H7 (cell line): ENCODE measurements at regions not wholly inside any gene's neighbourhood (a gene's known extent, or its start where the extent isn't known, plus 50 kb on each side); places are given as distances from the start of the nearest gene placed in this dataset.

Experiments used
- DNase-seq: peaks from one replicate; pipeline ENCODE4 v3.0.0; 2012
- H3K27me3 ChIP-seq: 2 replicates; pipeline ENCODE4 v1.6.0; 2011; ENCODE audit warnings: mild to moderate bottlenecking, low read length; ENCODE audit not compliant: control insufficient read depth, insufficient read depth
- H3K36me3 ChIP-seq: replicated peaks from 2 replicates; pipeline ENCODE4 v1.5.1; 2011; ENCODE audit warnings: low read length; ENCODE audit not compliant: control insufficient read depth, insufficient read depth
- H3K4me3 ChIP-seq: 2 replicates; pipeline ENCODE4 v1.5.1; 2011; ENCODE audit warnings: low read depth, mild to moderate bottlenecking, control low read depth, low read length, moderate library complexity; ENCODE audit not compliant: insufficient read depth

- Histone ChIP-seq H3K36me3 (no peaks in the 10 kb centered on the region), H3K27me3 (no peaks in the 10 kb centered on the region), H3K4me3 (no peak overlapping the region)
- DNase-seq, result no peak
Observed at GRCh38 chr4:159541143-159541542, 438.3 kb downstream of the RAPGEF2 start.

DNA sequence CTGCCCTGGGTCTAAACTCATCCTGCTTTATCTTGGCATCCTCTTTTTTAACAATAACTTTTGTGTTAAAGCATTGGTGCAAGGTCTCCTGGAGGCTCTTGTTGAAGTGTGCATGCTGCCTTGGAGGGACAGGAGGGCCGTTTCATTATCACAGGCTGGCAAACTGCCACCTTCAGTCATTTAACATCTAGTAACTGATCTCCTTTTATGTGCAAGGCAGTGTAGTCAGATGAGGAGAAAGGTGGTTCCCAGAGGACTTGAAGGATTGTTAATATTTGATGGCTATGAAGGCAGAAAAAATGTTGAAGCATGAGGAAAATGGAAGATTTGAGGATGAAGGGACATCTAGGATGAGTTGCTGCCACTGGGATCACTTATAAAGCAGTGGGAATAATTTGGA is 439.4 kb downstream of the RAPGEF2 start:
- DNase-seq, result no peak
- Histone ChIP-seq H3K36me3 (no peaks in the 10 kb centered on the region), H3K27me3 (no peaks in the 10 kb centered on the region), H3K4me3 (no peak overlapping the region)

DNA sequence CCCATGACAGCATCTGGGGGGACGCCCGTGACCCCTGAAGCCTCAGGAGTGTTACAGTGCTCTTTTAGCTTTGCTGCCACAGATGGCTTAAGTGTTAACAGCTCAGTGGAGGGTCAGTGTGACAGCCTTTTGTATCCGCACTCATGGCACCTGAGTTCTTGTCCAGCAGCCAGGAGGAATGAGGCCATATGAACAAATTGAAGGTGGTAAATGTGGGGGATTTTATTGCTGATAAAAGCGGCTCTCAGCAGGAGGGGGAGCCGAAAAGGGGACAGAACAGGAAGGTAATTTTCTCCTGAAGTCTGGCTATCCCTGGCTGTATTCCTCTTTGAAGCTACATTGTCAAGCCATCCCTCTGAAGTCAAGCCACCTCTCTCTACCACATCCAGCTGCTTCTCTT is 441.0 kb downstream of the RAPGEF2 start:
- no peak for DNase-seq
- H3K36me3 ChIP-seq, result no peaks in the 10 kb centered on the region
- no peaks in the 10 kb centered on the region for H3K27me3 ChIP-seq
- no peak overlapping the region for H3K4me3 ChIP-seq

GRCh38 chr4:159545556-159545955 is 442.7 kb downstream of the RAPGEF2 start:
- no peak for DNase-seq
- Histone ChIP-seq H3K27me3 (no peaks in the 10 kb centered on the region), H3K4me3 (no peak overlapping the region), H3K36me3 (no peaks in the 10 kb centered on the region)

- no peaks in the 10 kb centered on the region for H3K36me3 ChIP-seq
- H3K4me3 ChIP-seq, result no peak overlapping the region
- H3K27me3 ChIP-seq, result no peaks in the 10 kb centered on the region
- no peak for DNase-seq
Observed at GRCh38 chr4:159547645-159548308, 444.9 kb downstream of the RAPGEF2 start.

GRCh38 chr4:159549098-159549518 is 446.2 kb downstream of the RAPGEF2 start:
- Histone ChIP-seq H3K36me3 (no peaks in the 10 kb centered on the region), H3K4me3 (no peak overlapping the region), H3K27me3 (no peaks in the 10 kb centered on the region)
- DNase-seq, result no peak

DNA sequence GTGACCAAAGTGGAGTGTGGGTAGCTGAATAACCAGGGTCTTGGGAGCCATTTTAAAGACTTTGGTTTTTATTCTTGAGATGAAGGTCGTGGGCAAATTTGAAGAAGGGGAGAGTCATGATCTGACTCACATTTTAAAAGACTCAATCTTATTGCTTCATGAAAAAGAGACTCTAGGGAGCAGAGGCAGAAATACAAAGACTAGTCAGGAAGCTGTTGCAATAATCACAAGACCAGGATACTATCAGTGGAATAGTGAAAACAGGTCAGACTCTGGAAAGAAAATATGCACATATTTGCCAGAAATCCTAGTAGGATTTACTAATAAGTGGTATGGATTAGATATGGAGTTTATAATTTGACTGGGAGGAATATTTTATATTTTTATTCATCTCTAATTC is 448.4 kb downstream of the RAPGEF2 start:
- Histone ChIP-seq H3K4me3 (no peak overlapping the region), H3K36me3 (no peaks in the 10 kb centered on the region), H3K27me3 (no peaks in the 10 kb centered on the region)
- DNase-seq, result no peak

- Histone ChIP-seq H3K4me3 (no peak overlapping the region), H3K27me3 (no peaks in the 10 kb centered on the region), H3K36me3 (no peaks in the 10 kb centered on the region)
- DNase-seq, result no peak
Observed at GRCh38 chr4:159552979-159553768, 450.3 kb downstream of the RAPGEF2 start.

- DNase-seq, result no peak
- H3K27me3 ChIP-seq, result no peaks in the 10 kb centered on the region
Observed at GRCh38 chr4:159555873-159556272, 453.0 kb downstream of the RAPGEF2 start.

GRCh38 chr4:159562366-159562765 is 459.5 kb downstream of the RAPGEF2 start:
- Histone ChIP-seq H3K4me3 (no peak overlapping the region), H3K27me3 (no peaks in the 10 kb centered on the region), H3K36me3 (no peaks in the 10 kb centered on the region)
- no peak for DNase-seq

More at GRCh38 chr4:159555873-159556272, 453.0 kb downstream of the RAPGEF2 start:
- no peak overlapping the region for H3K4me3 ChIP-seq
- no peaks in the 10 kb centered on the region for H3K36me3 ChIP-seq

DNA sequence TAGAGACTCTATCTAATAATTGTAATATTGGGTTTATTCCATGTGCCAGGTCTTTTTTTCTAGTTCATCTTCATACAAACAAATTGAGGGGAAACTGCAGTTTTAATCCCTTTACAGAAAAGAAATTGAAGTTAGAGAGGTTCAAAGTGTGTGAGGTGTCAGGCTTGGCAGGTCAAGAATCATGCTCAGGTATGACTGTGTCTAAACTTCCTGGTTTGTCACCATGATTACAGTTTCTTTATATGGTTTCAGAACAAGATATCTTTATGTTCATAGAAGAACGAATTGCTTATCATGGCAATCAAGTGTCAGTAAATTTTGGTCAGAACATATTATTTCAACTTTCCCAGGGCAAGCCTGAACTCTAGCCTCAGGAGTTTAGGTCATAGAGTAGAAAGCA is 460.4 kb downstream of the RAPGEF2 start:
- DNase-seq, result no peak
- Histone ChIP-seq H3K36me3 (no peaks in the 10 kb centered on the region), H3K27me3 (no peaks in the 10 kb centered on the region), H3K4me3 (no peak overlapping the region)

DNA sequence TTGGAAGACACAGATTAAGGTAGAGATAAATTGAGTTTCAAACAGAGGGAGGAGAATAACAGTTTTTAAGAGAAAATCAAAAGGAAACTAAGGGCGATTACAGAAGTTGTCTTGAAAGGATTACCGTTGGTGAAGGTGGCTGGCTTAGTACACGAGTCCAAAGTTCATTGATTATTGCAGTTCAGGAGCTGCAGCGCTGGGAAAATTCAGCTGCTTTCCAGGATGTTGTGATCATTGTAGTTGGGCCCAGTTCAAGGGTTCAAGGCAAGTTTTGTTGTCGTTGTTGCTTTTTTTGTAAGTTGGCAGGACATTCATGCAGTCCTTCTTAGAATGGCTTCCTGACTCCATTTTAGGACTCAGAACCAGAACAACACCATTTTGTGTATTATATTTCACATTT is 461.7 kb downstream of the RAPGEF2 start:
- no peak for DNase-seq
- Histone ChIP-seq H3K4me3 (no peak overlapping the region), H3K36me3 (no peaks in the 10 kb centered on the region)

DNA sequence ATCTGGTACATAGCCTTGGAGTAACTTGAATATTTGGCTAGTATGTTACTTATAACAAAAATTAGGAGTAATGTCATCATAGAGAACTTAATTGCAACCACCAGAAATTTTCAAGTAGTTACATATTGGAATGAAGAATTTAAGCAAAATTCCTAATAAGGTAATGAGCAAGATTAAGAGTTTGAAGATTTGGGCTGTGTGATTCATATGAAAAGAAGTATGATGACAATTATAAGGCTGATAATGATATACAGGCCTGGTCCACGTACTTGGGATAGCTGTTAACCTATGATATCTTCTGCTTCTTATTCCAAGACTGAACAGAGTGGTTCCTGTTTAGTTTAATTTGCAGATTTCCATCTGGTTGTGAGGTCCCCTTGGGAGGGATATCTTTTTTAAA is 463.9 kb downstream of the RAPGEF2 start:
- DNase-seq, result no peak
- Histone ChIP-seq H3K4me3 (no peak overlapping the region), H3K27me3 (no peaks in the 10 kb centered on the region), H3K36me3 (no peaks in the 10 kb centered on the region)

More for the DNA sequence above, 461.7 kb downstream of the RAPGEF2 start:
- no peaks in the 10 kb centered on the region for H3K27me3 ChIP-seq

DNA sequence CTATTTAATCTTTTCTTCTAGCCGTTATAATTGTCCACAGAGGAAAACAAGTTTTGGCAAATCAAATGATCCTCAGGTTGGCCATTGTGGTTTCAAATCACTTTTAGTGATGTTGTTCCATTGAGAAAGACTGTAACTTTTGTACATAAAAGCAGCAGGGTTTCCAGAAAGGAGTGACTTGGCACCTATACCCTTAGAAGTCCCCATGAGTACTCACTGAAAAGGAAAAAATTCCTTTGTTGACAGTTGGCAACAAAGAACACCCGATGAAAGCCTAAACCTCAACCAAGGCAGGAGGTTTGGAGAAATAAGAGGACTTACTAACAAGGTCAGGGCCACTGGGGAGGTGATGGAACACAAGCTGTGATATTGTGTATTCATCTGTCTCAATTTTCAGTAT is 474.4 kb downstream of the RAPGEF2 start:
- no peak overlapping the region for H3K4me3 ChIP-seq
- H3K27me3 ChIP-seq, result no peaks in the 10 kb centered on the region
- DNase-seq, result no peak
- no peaks in the 10 kb centered on the region for H3K36me3 ChIP-seq

GRCh38 chr4:159582685-159583084 is 479.8 kb downstream of the RAPGEF2 start:
- Histone ChIP-seq H3K27me3 (no peaks in the 10 kb centered on the region), H3K36me3 (no peaks in the 10 kb centered on the region), H3K4me3 (no peak overlapping the region)
- no peak for DNase-seq
